ENCODE measurements at regions not wholly inside any gene's neighbourhood (a gene's known extent, or its start where the extent isn't known, plus 50 kb on each side); places are given as distances from the start of the nearest gene placed in this dataset.
"Not testable (repeated sequence)": the region's sequence is repeated elsewhere in the genome, so short reads cannot be mapped to it uniquely, and the experiment has no call there.

DNA sequence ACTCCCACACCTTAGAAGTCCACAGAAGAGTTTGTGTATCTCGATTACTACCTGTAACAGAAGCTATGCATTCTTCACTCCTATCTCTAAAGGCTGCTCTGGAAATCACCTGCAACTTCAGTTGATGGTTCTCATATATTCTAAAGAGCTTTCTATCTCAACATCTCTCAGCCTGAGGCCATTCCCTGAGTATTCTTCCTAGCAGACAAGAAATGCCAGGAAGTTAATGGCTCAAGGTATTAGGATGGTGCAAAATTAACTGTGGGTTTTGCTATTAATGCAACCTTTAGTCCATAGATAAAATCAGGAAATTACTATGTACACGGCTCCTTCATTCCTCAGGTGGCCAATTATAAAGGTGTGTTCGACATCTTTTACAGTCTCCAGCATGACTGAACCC lies 290.1 kb downstream of the ZNF716 start:
- DNase-seq; H2AFZ ChIP-seq (ENCODE audit: insufficient read depth, low read depth, low read length, poor library complexity, severe bottlenecking); H3K27me3 Mint-ChIP-seq (ENCODE audit: low read depth in 3 of 3); H3K4me3 ChIP-seq (replicated peaks in 1 of 3; ENCODE audit: low read depth in 2 of 3, low read length in 3 of 3); H3K36me3 Mint-ChIP-seq; H3K27me3 ChIP-seq (ENCODE audit: control insufficient read depth in 2 of 2, insufficient read depth in 2 of 2, low read length in 2 of 2); H3K4me1 ChIP-seq (ENCODE audit: control insufficient read depth in 1 of 2, insufficient read depth in 2 of 2, low read length in 2 of 2); H3K4me1 Mint-ChIP-seq; H3K4me2 ChIP-seq (replicated peaks; ENCODE audit: extremely low read depth, low read length, poor library complexity, severe bottlenecking); intact Hi-C loops (cut with micrococcal nuclease); H3K36me3 ChIP-seq (replicated peaks in 1 of 2; ENCODE audit: control insufficient read depth in 1 of 2, insufficient read depth in 2 of 2, low read length in 2 of 2); H3K4me3 Mint-ChIP-seq; H3K27ac ChIP-seq (ENCODE audit: low read depth in 1 of 2, low read length in 2 of 2); H3K27ac Mint-ChIP-seq; H4K20me1 ChIP-seq (ENCODE audit: insufficient read depth, low read length); H3K79me2 ChIP-seq (ENCODE audit: insufficient read depth, low read length); H3K9ac ChIP-seq (ENCODE audit: insufficient read depth, low read length, poor library complexity, severe bottlenecking): not testable (repeated sequence)
- H3K9me3 Mint-ChIP-seq, result peaks cover 6 to 22% (median 9%) of the 10 kb centered on the region in 7 donors
- peaks cover 15 to 17% of the 10 kb centered on the region in 2 donors for H3K9me3 ChIP-seq (replicated peaks in 1 of 2; ENCODE audit: control insufficient read depth in 1 of 2, insufficient read depth in 1 of 2, low read length in 2 of 2)
- WGBS (ENCODE audit: insufficient coverage), result no CpG with 5 or more reads among the region's 3 CpGs

DNA sequence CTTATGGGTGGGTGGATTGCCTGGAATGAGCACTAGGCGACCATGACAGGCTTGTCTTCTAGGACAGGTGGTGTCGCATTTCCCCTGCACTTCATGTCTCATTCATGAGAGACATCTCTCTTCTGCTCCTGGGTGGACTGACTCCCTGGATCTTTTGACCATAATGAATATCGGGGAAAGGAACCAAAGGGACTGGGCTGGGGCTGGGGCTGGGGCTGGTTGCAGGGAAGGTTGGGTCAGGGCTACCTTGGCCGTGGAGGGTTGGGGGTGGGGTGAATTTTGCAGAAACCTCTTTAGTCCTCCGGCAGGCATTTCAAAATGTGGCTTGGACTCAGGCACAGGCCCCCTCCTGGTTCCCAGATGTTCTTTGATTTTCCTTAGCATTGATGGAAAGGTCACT lies 319.2 kb downstream of the ZNF716 start:
- no peaks in the 10 kb centered on the region for H3K36me3 Mint-ChIP-seq
- TF ChIP-seq, protein P1, sequence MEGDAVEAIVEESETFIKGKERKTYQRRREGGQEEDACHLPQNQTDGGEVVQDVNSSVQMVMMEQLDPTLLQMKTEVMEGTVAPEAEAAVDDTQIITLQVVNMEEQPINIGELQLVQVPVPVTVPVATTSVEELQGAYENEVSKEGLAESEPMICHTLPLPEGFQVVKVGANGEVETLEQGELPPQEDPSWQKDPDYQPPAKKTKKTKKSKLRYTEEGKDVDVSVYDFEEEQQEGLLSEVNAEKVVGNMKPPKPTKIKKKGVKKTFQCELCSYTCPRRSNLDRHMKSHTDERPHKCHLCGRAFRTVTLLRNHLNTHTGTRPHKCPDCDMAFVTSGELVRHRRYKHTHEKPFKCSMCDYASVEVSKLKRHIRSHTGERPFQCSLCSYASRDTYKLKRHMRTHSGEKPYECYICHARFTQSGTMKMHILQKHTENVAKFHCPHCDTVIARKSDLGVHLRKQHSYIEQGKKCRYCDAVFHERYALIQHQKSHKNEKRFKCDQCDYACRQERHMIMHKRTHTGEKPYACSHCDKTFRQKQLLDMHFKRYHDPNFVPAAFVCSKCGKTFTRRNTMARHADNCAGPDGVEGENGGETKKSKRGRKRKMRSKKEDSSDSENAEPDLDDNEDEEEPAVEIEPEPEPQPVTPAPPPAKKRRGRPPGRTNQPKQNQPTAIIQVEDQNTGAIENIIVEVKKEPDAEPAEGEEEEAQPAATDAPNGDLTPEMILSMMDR (IDR thresholded peaks at IDR 0.05), result no peak
- no peak overlapping the region for H3K4me3 ChIP-seq (replicated peaks in 1 of 3; ENCODE audit: low read depth in 2 of 3, low read length in 3 of 3)
- no peak for DNase-seq
- H3K79me2 ChIP-seq (ENCODE audit: insufficient read depth, low read length), result no peaks in the 10 kb centered on the region
- H3K4me1 ChIP-seq (ENCODE audit: control insufficient read depth in 1 of 2, insufficient read depth in 2 of 2, low read length in 2 of 2), result no peaks in the 10 kb centered on the region
- H3K4me3 Mint-ChIP-seq, result no peak overlapping the region
- no peak overlapping the region for H3K9ac ChIP-seq (ENCODE audit: insufficient read depth, low read length, poor library complexity, severe bottlenecking)
- no peak overlapping the region for H3K27ac Mint-ChIP-seq
- 91% methylated on average over 4 of the region's 5 CpGs for WGBS (ENCODE audit: insufficient coverage)
- H3K27ac ChIP-seq (ENCODE audit: low read depth in 1 of 2, low read length in 2 of 2), result no peak overlapping the region
- H3K27me3 Mint-ChIP-seq (ENCODE audit: low read depth in 3 of 3), result peaks cover 0 to 2% (median 2%) of the 10 kb centered on the region in 3 donors
- H2AFZ ChIP-seq (ENCODE audit: insufficient read depth, low read depth, low read length, poor library complexity, severe bottlenecking), result no peak overlapping the region
- no peaks in the 10 kb centered on the region for H4K20me1 ChIP-seq (ENCODE audit: insufficient read depth, low read length)
- H3K4me2 ChIP-seq (replicated peaks; ENCODE audit: extremely low read depth, low read length, poor library complexity, severe bottlenecking), result no peak overlapping the region
- H3K36me3 ChIP-seq (replicated peaks in 1 of 2; ENCODE audit: control insufficient read depth in 1 of 2, insufficient read depth in 2 of 2, low read length in 2 of 2), result no peaks in the 10 kb centered on the region
- H3K9me3 Mint-ChIP-seq, result peaks cover 34 to 68% (median 53%) of the 10 kb centered on the region in 7 donors
- H3K4me1 Mint-ChIP-seq, result no peaks in the 10 kb centered on the region
- H3K9me3 ChIP-seq (replicated peaks in 1 of 2; ENCODE audit: control insufficient read depth in 1 of 2, insufficient read depth in 1 of 2, low read length in 2 of 2), result peaks cover 61 to 63% of the 10 kb centered on the region in 2 donors
- intact Hi-C loops (cut with micrococcal nuclease), result no loop called here
- no peaks in the 10 kb centered on the region for H3K27me3 ChIP-seq (ENCODE audit: control insufficient read depth in 2 of 2, insufficient read depth in 2 of 2, low read length in 2 of 2)

Measured in CD14-positive monocyte (primary cell).